ENCODE measurements at regions not wholly inside any gene's neighbourhood (a gene's known extent, or its start where the extent isn't known, plus 50 kb on each side); places are given as distances from the start of the nearest gene placed in this dataset.
A peak's percentile ranks its signal among the peaks of the same experiment; 100 is the strongest.

GRCh38 chr16:77509051-77509450 lies 74.2 kb upstream of the ADAMTS18 start (continued):
- TF ChIP-seq CSRNP1 (CRISPR knock-in tag; IDR thresholded peaks at IDR 0.05), result no peak
- no peak for TF ChIP-seq MIXL1 (CRISPR knock-in tag; IDR thresholded peaks at IDR 0.05)
- TF ChIP-seq ZNF558 (CRISPR knock-in tag; IDR thresholded peaks at IDR 0.05; ENCODE audit: borderline replicate concordance), result no peak
- TF ChIP-seq NR1H2 (CRISPR knock-in tag; IDR thresholded peaks at IDR 0.05; ENCODE audit: borderline replicate concordance, low read depth), result no peak

GRCh38 chr16:77509796-77510195 lies 75.0 kb upstream of the ADAMTS18 start:
- TF ChIP-seq KAT2B (IDR thresholded peaks at IDR 0.05; ENCODE audit: borderline replicate concordance, low read depth, low read length) (no peak), ZNF3 (CRISPR knock-in tag; IDR thresholded peaks at IDR 0.05) (no peak), MAFK (conservative IDR thresholded peaks at IDR 0.05 in 1 of 2, IDR thresholded peaks at IDR 0.05 in 1 of 2; ENCODE audit: low read length in 2 of 2) (peak in 1 of 2 experiments; percentile 27; a peak in 1 of 4 replicates), ZNF768 (CRISPR knock-in tag; IDR thresholded peaks at IDR 0.05) (no peak), EEA1 (CRISPR knock-in tag; IDR thresholded peaks at IDR 0.05; ENCODE audit: borderline replicate concordance) (no peak), HMGA1 (CRISPR knock-in tag; conservative IDR thresholded peaks at IDR 0.05) (no peak), ZNF484 (CRISPR knock-in tag; IDR thresholded peaks at IDR 0.05; ENCODE audit: borderline replicate concordance, low read depth) (no peak), SAFB2 (CRISPR knock-in tag; IDR thresholded peaks at IDR 0.05; ENCODE audit: borderline replicate concordance, low read depth) (no peak)
- no peak overlapping the region for H3K9ac ChIP-seq (ENCODE audit: insufficient read depth, low read depth, low read length)
- ATAC-seq, result no peak
- POLR2A ChIA-PET, result no interaction called here
- no peak overlapping the region for H3K4me3 ChIP-seq (replicated peaks in 1 of 3; ENCODE audit: insufficient read depth in 1 of 3, low read depth in 2 of 3, low read length in 3 of 3)
- no peaks in the 10 kb centered on the region for H3K4me1 ChIP-seq (ENCODE audit: insufficient read depth, low read length)
- H3K9me3 ChIP-seq (ENCODE audit: low read length), result no peaks in the 10 kb centered on the region
- BruUV-seq (replicated peaks), result no TSS peak
- no peaks in the 10 kb centered on the region for H4K20me1 ChIP-seq (ENCODE audit: insufficient read depth, low read length)
- no peaks in the 10 kb centered on the region for H3K79me2 ChIP-seq (ENCODE audit: insufficient read depth, low read length)
- no peak for FAIRE-seq
- CTCF ChIA-PET (ENCODE audit: low intra/inter-chr PET ratio, low total read pairs), result no interaction called here
- H2AFZ ChIP-seq (ENCODE audit: low read length), result no peak overlapping the region
- H3K4me2 ChIP-seq (ENCODE audit: low read depth, low read length), result no peak overlapping the region
- 2% methylated on average over 6 of the region's 6 CpGs for WGBS (ENCODE audit: low lambda C conversion rate)
- DNase-seq (ENCODE audit: low spot score), result no peak
- in situ Hi-C loops (cut with HindIII; ENCODE audit: extremely low pct_ligation_motif_present, low pct_unique_long_range_greater_than_20kb), result no loop called here
- H3K36me3 ChIP-seq (replicated peaks in 1 of 2; ENCODE audit: control insufficient read depth in 1 of 2, insufficient read depth in 2 of 2, low read length in 2 of 2), result no peaks in the 10 kb centered on the region; a peak in 1 of 5 replicates
- no peaks in the 10 kb centered on the region for H3K27me3 ChIP-seq (ENCODE audit: control insufficient read depth in 1 of 2, insufficient read depth in 2 of 2, low read length in 2 of 2)
- intact Hi-C loops (cut with micrococcal nuclease; ENCODE audit: unreplicated experiment), result no loop called here
- no peak overlapping the region for H3K27ac ChIP-seq (ENCODE audit: extremely low read length, insufficient read depth, low read length)

All from HepG2 (cell line).